BE2C (cell line): ENCODE measurements at regions not wholly inside any gene's neighbourhood (a gene's known extent, or its start where the extent isn't known, plus 50 kb on each side); places are given as distances from the start of the nearest gene placed in this dataset.

Experiments used
- DNase-seq: peaks from one replicate; pipeline ENCODE4 v3.0.0-alpha.2; 2020
- H3K27me3 ChIP-seq: fragments of 250-450 bp; sonication (Bioruptor Pico); 2 replicates; pipeline ENCODE4 v1.5.1; 2020; ENCODE audit warnings: mild to moderate bottlenecking
- H3K36me3 ChIP-seq: fragments of 250-450 bp; sonication (Bioruptor Pico); 2 replicates; pipeline ENCODE4 v1.5.1; 2020; ENCODE audit warnings: mild to moderate bottlenecking
- H3K4me1 ChIP-seq: fragments of 250-450 bp; sonication (Bioruptor Pico); 2 replicates; pipeline ENCODE4 v1.5.1; 2020
- H3K4me3 ChIP-seq: 2 replicates; pipeline ENCODE4 v1.5.1; 2011; ENCODE audit warnings: low read depth, low read length
- H3K9me3 ChIP-seq: fragments of 250-450 bp; sonication (Bioruptor Pico); 2 replicates; pipeline ENCODE4 v1.5.1; 2020
- CTCF ChIP-seq: IDR thresholded peaks from 2 replicates; pipeline ENCODE4 v1.5.1; 2012; ENCODE audit warnings: mild to moderate bottlenecking, low read depth, low read length

- Histone ChIP-seq H3K36me3 (no peaks in the 10 kb centered on the region), H3K27me3 (no peaks in the 10 kb centered on the region), H3K9me3 (peaks cover 6% of the 10 kb centered on the region; the same call in 1 of the 2 replicates), H3K4me1 (peaks cover 4% of the 10 kb centered on the region), H3K4me3 (no peak overlapping the region)
- DNase-seq: no peak
- TF ChIP-seq CTCF: no peak
Observed at GRCh38 chr13:31684466-31684865, 54.9 kb upstream of the RXFP2 start.

DNA sequence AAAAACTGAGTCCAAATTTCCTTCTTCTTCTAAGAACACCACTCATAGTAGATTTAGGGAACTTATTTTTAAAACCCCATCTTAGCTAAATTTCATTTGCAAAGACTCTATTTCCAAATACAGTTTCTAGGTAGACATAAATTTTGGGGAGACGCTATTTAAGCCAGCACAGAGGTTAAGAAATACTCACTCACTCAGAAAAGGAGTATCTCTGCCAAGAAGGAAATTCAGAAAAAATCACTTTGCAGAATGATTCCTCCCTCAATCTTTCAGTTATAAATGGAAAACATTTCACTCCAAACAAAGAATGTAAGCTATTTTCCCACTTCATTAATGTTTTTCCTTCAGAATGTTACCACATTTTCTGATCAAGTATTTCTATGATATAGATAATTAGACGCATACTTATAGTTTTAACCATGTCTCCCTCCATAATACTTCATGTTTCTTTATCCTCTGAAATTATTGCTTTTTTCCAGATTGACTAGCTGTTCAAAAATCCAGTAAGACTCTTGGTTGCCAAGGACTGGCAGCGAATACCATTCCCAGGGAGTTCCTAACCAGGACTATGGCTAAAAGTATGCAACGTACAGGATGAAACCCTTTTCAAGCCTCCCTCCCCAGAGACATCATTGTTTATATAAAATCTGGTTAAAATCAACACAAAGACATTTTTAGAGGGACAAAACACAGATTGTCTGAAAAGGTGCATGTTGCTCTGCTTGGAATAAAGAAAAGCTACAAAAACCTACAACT is 52.5 kb upstream of the RXFP2 start:
- no peak for DNase-seq
- Histone ChIP-seq H3K36me3 (no peaks in the 10 kb centered on the region), H3K9me3 (peaks cover 6% of the 10 kb centered on the region; the same call in 1 of the 2 replicates), H3K4me3 (no peak overlapping the region), H3K4me1 (no peaks in the 10 kb centered on the region), H3K27me3 (no peaks in the 10 kb centered on the region)
- TF ChIP-seq CTCF: no peak
